ENCODE measurements at regions not wholly inside any gene's neighbourhood (a gene's known extent, or its start where the extent isn't known, plus 50 kb on each side); places are given as distances from the start of the nearest gene placed in this dataset.

- TF ChIP-seq CTCF (IDR thresholded peaks at IDR 0.05): no peak
- no peak for TF ChIP-seq POLR2A (IDR thresholded peaks at IDR 0.05)
Observed at GRCh38 chr9:21543187-21543586, 61.1 kb upstream of the IFNE start.

All from uterus (tissue), 2 donors.